Stomach (tissue), 8 donors: ENCODE measurements at regions not wholly inside any gene's neighbourhood (a gene's known extent, or its start where the extent isn't known, plus 50 kb on each side); places are given as distances from the start of the nearest gene placed in this dataset.

Experiments
- DNase-seq, 2 donors: peaks; one replicate each; pipeline versions ENCODE4 v3.0.0 to v3.0.0-alpha.2; 2013 to 2019
- H3K27ac ChIP-seq, 5 donors: fragments of 200-600 bp in 4 of 5; sonication (generic) in 4 of 5; one replicate each; pipeline ENCODE4 v1.5.1; 2013 to 2019; ENCODE audit warnings: mild to moderate bottlenecking in 1 of 5, moderate library complexity in 1 of 5
- H3K27me3 ChIP-seq, 3 donors: fragments of 200-600 bp; sonication (generic); one replicate each; pipeline ENCODE4 v1.5.1; 2017 to 2019; ENCODE audit warnings: mixed run types in 1 of 3
- H3K36me3 ChIP-seq, 4 donors: fragments of 200-600 bp; sonication (generic); 1 replicate in 3 of 4; 2 replicates in 1 of 4; pipeline ENCODE4 v1.5.1; 2016 to 2019
- H3K4me1 ChIP-seq, 4 donors: fragments of 200-600 bp; sonication (generic); one replicate each; pipeline ENCODE4 v1.5.1; 2016 to 2019
- H3K4me3 ChIP-seq, 4 donors: fragments of 200-600 bp; sonication (generic) in 3 of 4; one replicate each; pipeline ENCODE4 v1.5.1; 2016 to 2019; ENCODE audit warnings: mild to moderate bottlenecking in 1 of 4
- H3K9me3 ChIP-seq, 4 donors: fragments of 200-600 bp; sonication (generic); one replicate each; pipeline ENCODE4 v1.5.1; 2016 to 2019
- EP300 ChIP-seq: sonication (generic); formaldehyde crosslinking; IDR thresholded peaks from one replicate; pipeline ENCODE4 v1.6.1; 2017; ENCODE audit warnings: antibody characterized with exemption
- POLR2A ChIP-seq, 4 donors: fragments of 450-650 bp; IDR thresholded peaks; one replicate each; pipeline ENCODE4 v1.6.1; 2016; ENCODE audit warnings: antibody characterized with exemption in 4 of 4, control low read depth in 2 of 4, mild to moderate bottlenecking in 1 of 4, moderate library complexity in 1 of 4
- POLR2AphosphoS5 ChIP-seq, 3 donors: sonication (generic); formaldehyde crosslinking; IDR thresholded peaks; one replicate each; pipeline ENCODE4 v1.6.1; 2016; ENCODE audit warnings: antibody characterized with exemption in 3 of 3
- WGBS, 5 donors: extraction: QIAGEN DNeasy Blood & Tissue Kit in 3 of 5; methylation state at CpG; one replicate each; pipeline versions ENCODE4 v1.1.5 to v1.1.7; 2013 to 2018; 5-methylcytosine and 5-hydroxymethylcytosine counted together
- intact Hi-C: fragments of 100-400 bp; cut with DNase I; formaldehyde crosslinking; loops from one replicate; pipeline ENCODE4 v1.15.1; 2023; ENCODE audit warnings: low total_unique reads
- TF ChIP-seq, protein P1 (sequence below), 7 experiments: fragments of 450-650 bp in 4 of 7; fragments of 200-600 bp in 3 of 7; sonication (generic) in 3 of 7; IDR thresholded peaks; one replicate each; pipeline ENCODE4 v1.5.1; 2016 to 2019; ENCODE audit warnings: antibody characterized with exemption in 7 of 7, control low read depth in 2 of 7, mild to moderate bottlenecking in 1 of 7
- donor health status: healthy with polysubstance abuse.
- donor health status: Bipolar disorder and iron deficiency.
- donor health status: healthy.

DNA sequence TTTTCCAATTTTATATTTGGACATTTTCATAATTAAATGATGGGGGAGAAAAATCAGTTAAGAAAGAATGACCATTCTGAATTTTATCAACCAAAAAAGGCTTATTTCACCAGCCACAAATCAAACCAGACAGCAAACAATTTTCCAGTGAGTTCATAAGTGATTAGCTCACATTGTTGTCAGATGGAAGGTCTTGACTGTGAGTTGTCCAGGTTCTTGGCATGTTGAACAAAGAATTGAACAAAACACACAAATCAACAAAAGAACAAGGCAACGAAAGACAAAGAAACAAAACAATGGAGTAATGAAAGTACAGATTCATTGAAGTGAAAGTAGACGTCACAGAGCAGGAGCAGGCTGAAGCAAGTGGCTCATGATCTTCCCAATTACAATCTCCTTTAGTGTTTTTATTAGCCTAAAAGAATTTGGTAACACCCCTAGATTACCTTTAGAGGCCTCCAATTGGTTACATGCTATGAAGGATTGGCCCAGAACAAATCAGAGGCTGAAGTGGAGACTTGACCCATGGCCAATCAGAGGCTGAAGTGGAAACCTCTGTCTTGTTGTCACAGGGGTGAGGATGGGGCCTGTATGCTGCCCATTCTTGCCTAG is 248.7 kb downstream of the NEBL start:
- H3K27ac ChIP-seq: no peak overlapping the region
- H3K9me3 ChIP-seq: no peaks in the 10 kb centered on the region
- intact Hi-C loops: no loop called here
- TF ChIP-seq POLR2AphosphoS5 (IDR thresholded peaks at IDR 0.05) (no peak), EP300 (no peak), POLR2A (IDR thresholded peaks at IDR 0.05) (no peak)
- TF ChIP-seq, protein P1, sequence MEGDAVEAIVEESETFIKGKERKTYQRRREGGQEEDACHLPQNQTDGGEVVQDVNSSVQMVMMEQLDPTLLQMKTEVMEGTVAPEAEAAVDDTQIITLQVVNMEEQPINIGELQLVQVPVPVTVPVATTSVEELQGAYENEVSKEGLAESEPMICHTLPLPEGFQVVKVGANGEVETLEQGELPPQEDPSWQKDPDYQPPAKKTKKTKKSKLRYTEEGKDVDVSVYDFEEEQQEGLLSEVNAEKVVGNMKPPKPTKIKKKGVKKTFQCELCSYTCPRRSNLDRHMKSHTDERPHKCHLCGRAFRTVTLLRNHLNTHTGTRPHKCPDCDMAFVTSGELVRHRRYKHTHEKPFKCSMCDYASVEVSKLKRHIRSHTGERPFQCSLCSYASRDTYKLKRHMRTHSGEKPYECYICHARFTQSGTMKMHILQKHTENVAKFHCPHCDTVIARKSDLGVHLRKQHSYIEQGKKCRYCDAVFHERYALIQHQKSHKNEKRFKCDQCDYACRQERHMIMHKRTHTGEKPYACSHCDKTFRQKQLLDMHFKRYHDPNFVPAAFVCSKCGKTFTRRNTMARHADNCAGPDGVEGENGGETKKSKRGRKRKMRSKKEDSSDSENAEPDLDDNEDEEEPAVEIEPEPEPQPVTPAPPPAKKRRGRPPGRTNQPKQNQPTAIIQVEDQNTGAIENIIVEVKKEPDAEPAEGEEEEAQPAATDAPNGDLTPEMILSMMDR (IDR thresholded peaks at IDR 0.05): no peak
- H3K36me3 ChIP-seq: no peaks in the 10 kb centered on the region
- 39 to 72% (median 50%) methylated on average over 2 of the region's 2 CpGs for WGBS, 5 donors
- no peak overlapping the region for H3K4me3 ChIP-seq
- DNase-seq: no peak
- H3K27me3 ChIP-seq: no peaks in the 10 kb centered on the region
- no peaks in the 10 kb centered on the region for H3K4me1 ChIP-seq

DNA sequence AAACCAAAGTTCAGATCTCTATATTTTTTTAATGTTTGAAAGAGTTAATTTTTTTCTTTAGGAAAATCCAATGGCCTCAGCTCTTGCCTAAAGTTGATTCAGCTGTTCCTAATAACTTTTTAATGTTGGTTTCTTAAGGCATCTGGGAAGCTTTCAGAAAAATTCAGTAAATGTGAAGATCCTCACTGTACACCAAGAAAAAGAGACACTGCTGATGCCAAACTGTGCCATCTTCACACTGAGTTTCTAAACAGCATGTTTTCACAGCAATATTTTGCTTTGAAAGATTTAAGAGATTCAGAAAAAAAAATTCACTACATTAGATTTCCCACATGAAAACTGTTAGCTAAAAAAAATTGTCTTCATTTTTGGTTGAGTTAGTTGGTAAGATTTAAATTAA is 249.4 kb downstream of the NEBL start:
- TF ChIP-seq POLR2A (IDR thresholded peaks at IDR 0.05): no peak
- TF ChIP-seq POLR2AphosphoS5 (IDR thresholded peaks at IDR 0.05): no peak
- no peak for TF ChIP-seq EP300
- TF ChIP-seq, protein P1 (IDR thresholded peaks at IDR 0.05): no peak
- Histone ChIP-seq H3K27me3 (no peaks in the 10 kb centered on the region), H3K4me3 (no peak overlapping the region), H3K36me3 (no peaks in the 10 kb centered on the region), H3K9me3 (no peaks in the 10 kb centered on the region), H3K4me1 (no peaks in the 10 kb centered on the region), H3K27ac (no peak overlapping the region)
- intact Hi-C loops: no loop called here
- DNase-seq: no peak

DNA sequence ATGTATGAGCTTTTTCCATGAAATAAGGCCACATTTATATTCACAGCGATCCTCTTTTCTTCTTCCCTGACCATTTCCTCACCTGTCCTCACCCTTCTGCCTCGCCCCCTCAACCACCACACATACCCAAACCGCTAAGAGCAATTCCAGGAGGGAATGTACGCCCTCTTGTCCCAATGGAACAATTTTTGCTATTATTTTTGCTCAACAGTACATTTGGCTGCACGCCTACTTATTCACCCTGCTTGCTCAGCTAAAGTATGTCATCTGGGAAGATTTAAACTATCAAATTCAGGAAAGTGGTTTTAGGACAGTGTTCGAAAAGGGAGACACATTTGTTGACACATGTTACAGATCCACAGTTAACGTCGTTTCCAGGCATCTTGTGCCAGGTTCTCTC is 252.7 kb downstream of the NEBL start:
- H3K4me1 ChIP-seq: no peaks in the 10 kb centered on the region
- no peak overlapping the region for H3K4me3 ChIP-seq
- H3K27me3 ChIP-seq: no peaks in the 10 kb centered on the region
- TF ChIP-seq, protein P1 (IDR thresholded peaks at IDR 0.05): no peak
- no peak for TF ChIP-seq POLR2A (IDR thresholded peaks at IDR 0.05)
- TF ChIP-seq POLR2AphosphoS5 (IDR thresholded peaks at IDR 0.05): no peak
- no peak for TF ChIP-seq EP300
- H3K36me3 ChIP-seq: no peaks in the 10 kb centered on the region
- intact Hi-C loops: no loop called here
- no peaks in the 10 kb centered on the region for H3K9me3 ChIP-seq
- H3K27ac ChIP-seq: no peak overlapping the region
- DNase-seq: no peak
- WGBS, 5 donors: 73 to 84% (median 77%) methylated on average over 8 of the region's 8 CpGs

DNA sequence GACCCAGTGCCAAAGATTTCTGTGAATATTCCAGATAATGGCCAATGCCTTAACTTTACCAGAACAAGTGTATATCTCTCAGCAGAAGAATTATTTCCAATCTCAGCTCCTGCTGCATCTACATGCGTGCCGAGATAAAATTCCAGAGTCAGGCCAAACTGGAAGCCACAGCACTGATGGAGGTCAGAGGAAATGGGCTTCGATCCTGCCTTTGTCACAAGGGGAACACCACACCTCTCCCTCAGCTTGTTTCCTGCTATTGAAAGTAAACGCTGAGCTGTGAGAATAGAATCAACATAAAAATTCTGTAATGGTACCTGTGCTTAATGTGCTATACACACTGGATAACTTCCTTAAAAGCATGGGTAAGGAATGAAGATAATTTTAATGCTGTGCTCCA is 255.5 kb downstream of the NEBL start:
- H3K27ac ChIP-seq: no peak overlapping the region
- peak in 1 of 2 donors; percentile 19 for DNase-seq
- H3K9me3 ChIP-seq: no peaks in the 10 kb centered on the region
- H3K4me3 ChIP-seq: no peak overlapping the region
- 46 to 72% (median 53%) methylated on average over 4 of the region's 4 CpGs for WGBS, 5 donors
- intact Hi-C loops: no loop called here
- TF ChIP-seq POLR2AphosphoS5 (IDR thresholded peaks at IDR 0.05): no peak
- TF ChIP-seq POLR2A (IDR thresholded peaks at IDR 0.05): no peak
- TF ChIP-seq EP300: no peak
- TF ChIP-seq, protein P1 (IDR thresholded peaks at IDR 0.05): no peak
- H3K36me3 ChIP-seq: no peaks in the 10 kb centered on the region
- no peaks in the 10 kb centered on the region for H3K4me1 ChIP-seq
- H3K27me3 ChIP-seq: no peaks in the 10 kb centered on the region
